Activated CD4-positive, alpha-beta T cell treated with anti-CD3 and anti-CD28 coated beads for 1 hour (primary cell): ENCODE measurements at regions not wholly inside any gene's neighbourhood (a gene's known extent, or its start where the extent isn't known, plus 50 kb on each side); places are given as distances from the start of the nearest gene placed in this dataset.

ENCODE experiments used
- DNase-seq: peaks from one replicate; pipeline ENCODE4 v3.0.0-alpha.2; 2020

DNA sequence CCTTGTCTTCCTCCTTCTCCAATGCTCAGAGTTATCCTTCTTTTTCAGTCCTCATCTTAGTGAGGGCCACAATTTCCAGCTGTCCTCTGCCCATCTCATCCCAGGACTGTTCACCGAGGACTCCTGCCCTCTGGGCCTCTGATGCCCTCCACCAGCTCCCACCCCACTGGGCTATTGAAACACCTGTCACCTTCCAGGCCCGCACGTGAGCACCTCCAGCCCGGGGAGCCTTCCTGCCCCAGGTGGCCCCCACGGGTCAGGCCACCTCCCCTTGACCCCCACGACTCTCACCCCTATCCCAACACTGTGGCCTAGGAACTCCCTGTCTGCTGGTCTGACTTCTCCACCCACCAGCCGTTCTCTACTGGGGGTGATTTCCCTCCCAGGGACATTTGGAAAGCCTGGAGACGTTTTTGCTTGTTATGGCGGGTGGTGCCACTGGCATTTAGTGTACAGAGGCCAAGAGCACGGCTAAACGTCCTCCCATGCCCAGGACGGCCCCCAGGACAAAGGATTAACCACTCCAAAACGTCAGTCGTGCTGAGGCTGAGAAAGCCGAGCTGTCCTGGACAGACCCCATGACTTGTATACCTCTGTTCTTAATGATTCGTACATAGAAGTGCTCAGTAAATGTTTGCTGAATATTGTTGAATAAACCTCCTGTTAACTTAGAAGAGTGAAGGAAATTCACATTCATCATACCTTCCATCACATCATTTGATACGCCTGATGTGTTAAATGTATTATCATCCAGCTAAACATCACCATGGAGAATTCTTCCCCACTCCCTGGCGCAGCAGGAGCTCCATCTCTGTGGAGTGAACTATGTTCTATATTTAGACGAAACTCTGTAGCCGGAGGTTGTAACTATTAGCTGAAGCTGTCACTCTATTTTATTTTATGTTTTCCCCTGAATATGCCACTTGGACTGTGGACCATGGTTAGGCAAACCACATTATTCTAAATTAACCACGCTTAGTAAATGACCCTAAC, 270.1 kb upstream of the SHH start:
- no peak for DNase-seq

DNA sequence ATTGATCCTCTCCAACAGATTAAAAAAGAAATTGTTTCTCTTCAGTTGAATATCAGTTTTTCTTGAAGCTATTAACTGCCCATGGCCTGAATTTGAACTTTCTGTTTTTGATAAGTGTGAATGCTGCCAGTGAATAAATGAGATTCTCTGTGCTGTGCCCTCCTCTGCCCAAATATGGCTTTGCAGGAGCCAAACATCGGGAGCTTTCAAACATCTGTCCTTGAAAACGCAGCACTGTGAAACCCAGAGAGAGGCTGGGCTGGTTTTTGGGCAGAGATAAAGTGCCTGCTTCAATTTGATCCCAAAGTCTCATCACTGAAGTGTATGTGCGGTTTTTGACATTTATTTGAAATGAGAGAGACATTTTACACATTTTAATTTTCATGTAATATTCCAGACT, 268.3 kb upstream of the SHH start:
- DNase-seq = no peak

DNA sequence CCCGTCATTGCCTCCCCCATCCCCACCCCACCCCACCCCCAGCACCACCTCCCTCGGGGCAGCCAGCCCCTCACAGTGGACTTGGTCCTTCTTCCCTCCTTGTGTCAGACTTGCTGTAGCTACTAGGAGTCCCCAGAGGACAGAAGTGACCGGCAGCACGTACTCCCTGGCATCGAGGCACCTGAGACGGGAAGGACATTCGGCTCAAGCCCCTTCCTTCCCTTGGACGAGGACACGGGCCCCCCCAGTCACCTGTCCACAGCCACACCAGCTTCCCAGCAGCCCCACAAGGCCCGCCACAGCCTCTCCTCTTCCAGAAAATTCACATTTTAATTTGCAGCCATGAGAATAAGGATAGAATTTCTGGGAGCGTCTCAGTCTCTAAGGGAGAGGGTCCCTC, 267.8 kb upstream of the SHH start:
- no peak for DNase-seq

DNA sequence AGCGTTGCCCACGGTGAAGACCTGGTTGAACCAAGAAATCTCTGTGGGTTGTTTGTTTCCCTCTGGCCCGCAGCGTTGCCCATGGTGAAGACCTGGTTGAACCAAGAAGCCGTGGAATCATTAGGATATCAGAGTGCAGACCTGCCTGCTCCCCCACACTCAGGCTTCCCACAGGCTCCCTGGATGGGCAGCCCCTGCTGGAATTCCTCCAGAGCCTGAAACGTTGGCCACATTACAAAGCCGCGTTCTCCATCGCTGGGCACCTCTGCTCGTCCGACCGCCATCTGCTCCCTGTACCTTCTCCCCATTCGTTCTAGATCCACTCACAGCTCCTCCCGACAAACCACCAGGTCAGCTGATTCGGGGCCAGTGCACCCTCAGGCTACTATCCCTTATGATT, 266.9 kb upstream of the SHH start:
- DNase-seq = no peak

GRCh38 chr7:156074982-156075615, 262.8 kb upstream of the SHH start:
- no peak for DNase-seq

DNA sequence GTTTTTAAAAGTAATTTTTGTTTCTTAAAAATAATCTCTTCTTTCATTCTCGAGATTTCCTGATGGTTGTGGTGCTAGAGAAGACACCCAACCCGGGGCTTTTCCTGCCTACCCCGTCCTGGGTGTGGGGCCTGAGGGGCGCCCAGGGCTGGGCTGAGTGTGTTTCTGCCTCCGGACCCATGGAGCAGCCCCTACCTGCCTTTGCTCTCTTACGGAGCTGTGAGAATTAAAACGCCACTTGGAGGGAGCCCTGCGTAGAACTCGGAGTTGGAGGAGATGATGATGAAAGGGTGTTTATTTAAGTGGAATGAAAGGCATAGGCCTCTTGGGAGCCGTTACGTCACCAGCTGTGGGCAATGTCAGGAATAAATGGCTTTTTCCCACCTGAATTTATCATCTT, 261.8 kb upstream of the SHH start:
- DNase-seq = no peak

- DNase-seq = no peak
These were observed 261.2 kb upstream of the SHH start for GRCh38 chr7:156073366-156074052.

GRCh38 chr7:156071612-156072011, 259.3 kb upstream of the SHH start:
- DNase-seq = no peak

GRCh38 chr7:156069891-156070290, 257.6 kb upstream of the SHH start:
- DNase-seq = no peak

DNA sequence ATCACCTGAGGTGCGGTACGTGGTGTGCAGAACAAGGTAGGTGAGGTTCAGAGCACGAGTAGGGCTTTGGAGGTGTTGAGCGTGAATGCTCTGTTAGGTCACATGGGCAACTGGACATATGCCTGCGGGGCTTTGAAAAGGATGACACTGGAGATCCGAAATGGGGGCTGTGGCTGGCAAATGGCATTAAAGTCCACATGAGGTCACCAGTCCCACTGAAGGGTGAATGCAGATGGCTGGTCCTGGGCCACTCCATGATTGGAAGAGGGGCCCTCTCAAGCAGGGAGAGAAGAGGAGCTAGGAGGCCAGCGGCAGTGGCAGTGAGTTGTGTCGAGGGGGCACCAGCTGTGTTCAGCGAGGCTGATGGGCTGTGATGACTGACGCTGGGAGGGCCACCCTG, 254.9 kb upstream of the SHH start:
- DNase-seq = no peak

DNA sequence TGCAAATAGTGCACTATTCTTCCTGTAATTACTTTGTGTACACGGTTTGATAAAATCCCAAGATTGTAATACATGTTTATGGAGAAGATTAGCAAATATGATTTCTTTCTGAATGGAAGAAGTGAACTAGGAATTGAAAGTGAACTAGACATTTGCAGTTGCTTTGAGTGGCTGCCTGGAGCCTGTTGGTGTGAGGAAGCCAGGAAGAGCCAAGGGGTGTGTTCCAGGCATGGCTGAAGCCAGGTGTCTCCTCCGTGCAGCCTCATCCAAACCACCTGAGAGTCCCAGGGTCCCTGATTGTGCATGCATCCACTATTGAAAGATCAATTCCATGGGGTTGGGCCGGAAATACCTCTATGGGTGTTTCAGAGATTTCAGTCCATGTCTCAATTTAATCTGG, 253.1 kb upstream of the SHH start:
- DNase-seq = no peak

- no peak for DNase-seq
These were observed 252.7 kb upstream of the SHH start for GRCh38 chr7:156064971-156065386.

GRCh38 chr7:156063241-156063810, 251.1 kb upstream of the SHH start:
- DNase-seq = no peak

- no peak for DNase-seq
These were observed 250.0 kb upstream of the SHH start for GRCh38 chr7:156062286-156062685.

DNA sequence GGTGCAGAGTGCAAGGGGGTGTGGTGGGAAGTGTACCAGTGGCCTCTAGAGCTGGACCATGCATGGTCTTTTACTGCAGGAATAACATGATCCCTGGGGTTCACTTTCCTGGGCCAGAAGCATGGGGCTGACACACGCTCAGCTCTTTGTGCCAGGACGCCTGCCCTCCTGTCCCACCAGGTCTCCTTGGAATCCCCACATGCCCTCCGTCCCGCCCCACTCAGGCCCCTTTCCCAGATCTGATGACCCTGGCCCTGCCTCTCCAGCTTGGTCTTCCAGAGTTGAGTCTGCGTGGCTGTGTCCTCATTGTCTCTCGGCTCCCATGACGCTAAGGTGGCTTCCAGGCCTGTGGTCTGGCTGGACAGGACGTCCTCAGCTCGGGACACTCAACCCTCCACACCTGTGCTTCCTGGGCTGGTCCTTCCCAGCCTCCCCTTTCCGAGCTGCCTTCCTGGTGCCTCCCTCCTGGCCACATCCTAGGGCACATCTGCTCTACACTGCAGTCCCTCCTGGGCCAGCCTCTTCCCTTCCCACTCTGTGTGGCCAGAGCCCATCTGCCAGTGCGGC, 249.5 kb upstream of the SHH start:
- no peak for DNase-seq

GRCh38 chr7:156060925-156061324, 248.7 kb upstream of the SHH start:
- no peak for DNase-seq

DNA sequence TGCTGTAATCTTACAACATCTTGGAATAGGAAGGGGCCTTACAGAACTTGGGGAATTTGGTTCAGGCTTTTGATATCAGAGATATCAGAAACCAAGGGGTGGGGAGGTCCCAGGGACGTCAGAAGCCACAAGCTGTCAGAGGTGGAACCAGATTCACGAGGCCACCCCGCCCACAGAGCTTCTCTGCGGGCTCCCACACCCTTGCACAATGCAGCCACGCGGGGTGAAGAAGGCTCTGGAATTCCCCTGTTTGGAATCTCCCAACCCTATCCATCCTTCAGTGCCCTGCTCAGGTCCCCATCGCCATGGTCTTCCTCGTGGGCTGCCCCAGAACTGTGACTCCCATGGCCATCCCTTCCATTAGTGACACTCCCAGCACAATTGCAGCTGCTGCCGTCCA, 247.1 kb upstream of the SHH start:
- no peak for DNase-seq

GRCh38 chr7:156058248-156058647, 246.0 kb upstream of the SHH start:
- DNase-seq = no peak

DNA sequence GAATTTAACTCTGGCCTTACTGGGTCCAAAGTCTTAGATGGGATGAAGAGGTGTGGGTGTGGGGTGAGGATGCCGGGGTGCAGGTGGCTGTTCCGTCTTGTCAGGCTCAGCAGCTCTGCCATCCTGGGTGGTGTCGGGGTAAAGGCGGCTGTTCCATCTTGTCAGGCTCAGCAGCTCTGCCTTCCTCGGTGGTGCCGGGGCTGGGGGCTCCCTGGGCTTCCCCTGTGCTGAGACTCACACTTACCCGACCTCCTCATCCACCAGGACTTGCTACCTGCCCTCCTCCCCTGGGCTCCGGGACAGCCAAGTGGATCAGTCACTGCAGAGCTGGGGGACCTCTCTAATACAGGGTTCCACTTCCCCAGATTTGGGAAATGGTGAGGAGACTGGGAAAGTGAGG, 244.3 kb upstream of the SHH start:
- DNase-seq = no peak

DNA sequence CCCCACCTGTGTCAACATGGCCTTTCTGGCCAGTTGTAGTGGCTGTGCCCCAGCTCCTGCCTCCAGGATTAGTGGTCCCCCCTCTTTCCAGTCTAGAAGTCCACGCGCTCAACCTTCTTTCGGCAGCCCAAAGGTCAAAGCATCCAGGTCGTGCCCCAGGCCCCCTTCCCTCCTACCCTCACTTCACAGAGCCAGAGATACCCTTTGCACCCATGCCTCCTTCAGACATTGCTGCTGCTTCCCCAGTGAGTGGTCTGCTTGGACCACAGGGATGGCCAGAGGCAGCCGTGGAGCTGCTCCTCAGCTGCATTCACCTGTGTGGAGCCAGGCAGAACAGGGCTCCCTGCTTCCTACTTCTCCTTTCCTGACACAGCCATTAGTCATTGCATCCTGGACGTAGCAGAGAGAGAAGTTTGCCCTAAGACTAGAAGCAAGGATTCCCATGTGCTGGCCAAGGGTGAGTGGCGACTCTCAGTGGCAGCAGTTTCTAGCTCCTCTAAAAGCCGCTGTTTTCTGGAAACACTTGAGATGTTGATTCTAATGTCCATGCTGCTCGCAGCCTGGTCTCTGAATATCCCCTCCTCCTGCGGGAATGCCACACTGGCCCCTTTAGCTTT, 243.1 kb upstream of the SHH start:
- no peak for DNase-seq

- no peak for DNase-seq
These were observed 239.6 kb upstream of the SHH start for GRCh38 chr7:156051884-156052283.
